Common myeloid progenitor, CD34-positive (primary cell): ENCODE measurements at regions not wholly inside any gene's neighbourhood (a gene's known extent, or its start where the extent isn't known, plus 50 kb on each side); places are given as distances from the start of the nearest gene placed in this dataset.

ENCODE experiments used
- CTCF ChIA-PET: fragments of 350-600 bp; sonication (Branson Sonifier 250); formaldehyde crosslinking; loops from one replicate; lab custom pipeline; 2021; ENCODE audit warnings: antibody characterized with exemption; lab: Charles Lee
- POLR2A ChIA-PET: fragments of 350-600 bp; sonication (Branson Sonifier 250); formaldehyde crosslinking; loops from one replicate; lab custom pipeline; 2021; ENCODE audit warnings: antibody characterized with exemption; lab: Charles Lee
- DNase-seq, 3 donors: peaks; one replicate each; pipeline versions ENCODE4 v3.0.0 to v3.0.0-alpha.2; 2013
- H3K27ac ChIP-seq, 2 experiments: 1 replicate in 1 of 2; 2 replicates in 1 of 2; pipeline ENCODE4 v1.7.0; 2013; ENCODE audit warnings: inconsistent platforms in 2 of 2, low read length in 2 of 2, mild to moderate bottlenecking in 2 of 2, low read depth in 1 of 2, moderate library complexity in 1 of 2; ENCODE audit not compliant: severe bottlenecking in 2 of 2, insufficient read depth in 1 of 2, poor library complexity in 1 of 2
- H3K27me3 ChIP-seq, 5 experiments: replicated peaks in 2 of 5; 1 replicate in 3 of 5; 2 replicates in 2 of 5; pipeline versions ENCODE4 v1.6.1 to v1.7.0; 2013; ENCODE audit warnings: low read length in 4 of 5, mild to moderate bottlenecking in 2 of 5, moderate library complexity in 2 of 5, inconsistent platforms in 1 of 5; ENCODE audit not compliant: insufficient read depth in 5 of 5, control insufficient read depth in 4 of 5
- H3K36me3 ChIP-seq, 4 experiments: 1 replicate in 2 of 4; 2 replicates in 2 of 4; pipeline versions ENCODE4 v1.6.1 to v1.7.0; 2013; ENCODE audit warnings: low read length in 3 of 4, control low read depth in 1 of 4, mild to moderate bottlenecking in 1 of 4; ENCODE audit not compliant: control insufficient read depth in 4 of 4, insufficient read depth in 4 of 4
- H3K4me1 ChIP-seq, 4 experiments: 1 replicate in 3 of 4; 2 replicates in 1 of 4; pipeline versions ENCODE4 v1.6.1 to v1.7.1; 2013; ENCODE audit warnings: low read length in 3 of 4, mild to moderate bottlenecking in 3 of 4, control low read depth in 1 of 4, inconsistent platforms in 1 of 4, moderate library complexity in 1 of 4; ENCODE audit not compliant: control insufficient read depth in 4 of 4, insufficient read depth in 4 of 4; ENCODE audit errors: control extremely low read depth in 1 of 4
- H3K4me3 ChIP-seq, 7 experiments: 1 replicate in 4 of 7; 2 replicates in 3 of 7; pipeline versions ENCODE4 v1.5.1 to v1.7.0; 2013; ENCODE audit warnings: mild to moderate bottlenecking in 7 of 7, low read length in 6 of 7, moderate library complexity in 6 of 7, inconsistent platforms in 2 of 7, low read depth in 2 of 7, control low read depth in 1 of 7; ENCODE audit not compliant: insufficient read depth in 4 of 7, control insufficient read depth in 1 of 7; ENCODE audit errors: extremely low read depth in 1 of 7
- H3K9me3 ChIP-seq, 5 experiments: 1 replicate in 4 of 5; 2 replicates in 1 of 5; pipeline versions ENCODE4 v1.6.1 to v1.7.1; 2013; ENCODE audit warnings: low read length in 4 of 5, mild to moderate bottlenecking in 2 of 5, inconsistent platforms in 1 of 5, low read depth in 1 of 5, moderate library complexity in 1 of 5; ENCODE audit not compliant: control insufficient read depth in 4 of 5, insufficient read depth in 2 of 5; ENCODE audit errors: control extremely low read depth in 1 of 5
- WGBS: methylation state at CpG from one replicate; pipeline ENCODE4 v1.1.5; 2013; ENCODE audit not compliant: insufficient coverage; 5-methylcytosine and 5-hydroxymethylcytosine counted together

GRCh38 chr12:93273834-93274564, 103.7 kb upstream of the NUDT4 start:
- H3K4me3 ChIP-seq, result no peak overlapping the region
- no peak overlapping the region for H3K27ac ChIP-seq
- no peak for DNase-seq
- no peaks in the 10 kb centered on the region for H3K27me3 ChIP-seq
- CTCF ChIA-PET, result no interaction called here
- H3K9me3 ChIP-seq, result peaks cover 0 to 4% (median 0%) of the 10 kb centered on the region in 5 experiments
- H3K4me1 ChIP-seq, result no peaks in the 10 kb centered on the region
- POLR2A ChIA-PET, result no interaction called here
- WGBS, result 96% methylated on average over 4 of the region's 8 CpGs
- H3K36me3 ChIP-seq, result no peaks in the 10 kb centered on the region

GRCh38 chr12:93274937-93275336, 102.8 kb upstream of the NUDT4 start:
- 100% methylated on average over 7 of the region's 9 CpGs for WGBS
- H3K27me3 ChIP-seq, result no peaks in the 10 kb centered on the region
- peaks cover 0 to 2% (median 0%) of the 10 kb centered on the region in 5 experiments for H3K9me3 ChIP-seq
- H3K27ac ChIP-seq, result no peak overlapping the region
- CTCF ChIA-PET, result no interaction called here
- no peak overlapping the region for H3K4me3 ChIP-seq
- no peak for DNase-seq
- no peaks in the 10 kb centered on the region for H3K36me3 ChIP-seq
- POLR2A ChIA-PET, result no interaction called here
- no peaks in the 10 kb centered on the region for H3K4me1 ChIP-seq

- POLR2A ChIA-PET, result no interaction called here
- CTCF ChIA-PET, result no interaction called here
- H3K4me1 ChIP-seq, result no peaks in the 10 kb centered on the region
- no peak overlapping the region for H3K27ac ChIP-seq
- H3K36me3 ChIP-seq, result no peaks in the 10 kb centered on the region
- H3K4me3 ChIP-seq, result no peak overlapping the region
- no peak for DNase-seq
- H3K27me3 ChIP-seq, result no peaks in the 10 kb centered on the region
- WGBS, result 100% methylated on average over 4 of the region's 7 CpGs
- no peaks in the 10 kb centered on the region for H3K9me3 ChIP-seq
Measured at GRCh38 chr12:93275589-93275988, 102.1 kb upstream of the NUDT4 start.

- H3K4me1 ChIP-seq, result no peaks in the 10 kb centered on the region
- no peaks in the 10 kb centered on the region for H3K27me3 ChIP-seq
- H3K4me3 ChIP-seq, result no peak overlapping the region
- no peak overlapping the region for H3K27ac ChIP-seq
- no peaks in the 10 kb centered on the region for H3K36me3 ChIP-seq
- ChIA-PET POLR2A (no interaction called here), CTCF (interaction anchor here (0.6 kb wide), 1 partner anchor 1553 kb away, joined by 3 read pairs; no protein-coding TSS in a partner anchor)
- WGBS, result 100% methylated on average over 2 of the region's 2 CpGs
- DNase-seq, result no peak
- no peaks in the 10 kb centered on the region for H3K9me3 ChIP-seq
Measured at GRCh38 chr12:93279565-93280412, 97.9 kb upstream of the NUDT4 start.

- no peaks in the 10 kb centered on the region for H3K36me3 ChIP-seq
- peaks cover 0 to 2% (median 0%) of the 10 kb centered on the region in 5 experiments for H3K9me3 ChIP-seq
- 100% methylated on average over 1 of the region's 3 CpGs for WGBS
- H3K27ac ChIP-seq, result no peak overlapping the region
- ChIA-PET POLR2A (no interaction called here), CTCF (no interaction called here)
- H3K27me3 ChIP-seq, result no peaks in the 10 kb centered on the region
- H3K4me3 ChIP-seq, result no peak overlapping the region
- no peaks in the 10 kb centered on the region for H3K4me1 ChIP-seq
- DNase-seq, result no peak
Measured at GRCh38 chr12:93287149-93287548, 90.6 kb upstream of the NUDT4 start.

GRCh38 chr12:93288626-93289025, 89.1 kb upstream of the NUDT4 start:
- Histone ChIP-seq H3K27me3 (no peaks in the 10 kb centered on the region), H3K27ac (no peak overlapping the region), H3K36me3 (no peaks in the 10 kb centered on the region), H3K4me3 (no peak overlapping the region), H3K9me3 (peaks cover 0 to 2% (median 0%) of the 10 kb centered on the region in 5 experiments), H3K4me1 (no peaks in the 10 kb centered on the region)
- no peak for DNase-seq
- POLR2A ChIA-PET, result no interaction called here
- CTCF ChIA-PET, result interaction anchor here (0.7 kb wide), 1 partner anchor 9 kb away, joined by 3 read pairs; no protein-coding TSS in a partner anchor

GRCh38 chr12:93290391-93290790, 87.3 kb upstream of the NUDT4 start:
- ChIA-PET CTCF (no interaction called here), POLR2A (no interaction called here)
- H3K27ac ChIP-seq, result no peak overlapping the region
- H3K36me3 ChIP-seq, result no peaks in the 10 kb centered on the region
- no peaks in the 10 kb centered on the region for H3K27me3 ChIP-seq
- 100% methylated on average over 1 of the region's 7 CpGs for WGBS
- DNase-seq, result no peak
- no peak overlapping the region for H3K4me3 ChIP-seq
- H3K9me3 ChIP-seq, result peaks cover 0 to 2% (median 0%) of the 10 kb centered on the region in 5 experiments
- no peaks in the 10 kb centered on the region for H3K4me1 ChIP-seq
